ENCODE measurements at regions not wholly inside any gene's neighbourhood (a gene's known extent, or its start where the extent isn't known, plus 50 kb on each side); places are given as distances from the start of the nearest gene placed in this dataset.

GRCh38 chr5:45800331-45800730, 104.2 kb upstream of the HCN1 start (continued):
- TF ChIP-seq, protein P1, sequence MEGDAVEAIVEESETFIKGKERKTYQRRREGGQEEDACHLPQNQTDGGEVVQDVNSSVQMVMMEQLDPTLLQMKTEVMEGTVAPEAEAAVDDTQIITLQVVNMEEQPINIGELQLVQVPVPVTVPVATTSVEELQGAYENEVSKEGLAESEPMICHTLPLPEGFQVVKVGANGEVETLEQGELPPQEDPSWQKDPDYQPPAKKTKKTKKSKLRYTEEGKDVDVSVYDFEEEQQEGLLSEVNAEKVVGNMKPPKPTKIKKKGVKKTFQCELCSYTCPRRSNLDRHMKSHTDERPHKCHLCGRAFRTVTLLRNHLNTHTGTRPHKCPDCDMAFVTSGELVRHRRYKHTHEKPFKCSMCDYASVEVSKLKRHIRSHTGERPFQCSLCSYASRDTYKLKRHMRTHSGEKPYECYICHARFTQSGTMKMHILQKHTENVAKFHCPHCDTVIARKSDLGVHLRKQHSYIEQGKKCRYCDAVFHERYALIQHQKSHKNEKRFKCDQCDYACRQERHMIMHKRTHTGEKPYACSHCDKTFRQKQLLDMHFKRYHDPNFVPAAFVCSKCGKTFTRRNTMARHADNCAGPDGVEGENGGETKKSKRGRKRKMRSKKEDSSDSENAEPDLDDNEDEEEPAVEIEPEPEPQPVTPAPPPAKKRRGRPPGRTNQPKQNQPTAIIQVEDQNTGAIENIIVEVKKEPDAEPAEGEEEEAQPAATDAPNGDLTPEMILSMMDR (IDR thresholded peaks at IDR 0.05; ENCODE audit: control extremely low read depth in 1 of 3, insufficient read depth in 1 of 3, low read depth in 1 of 3, low read length in 3 of 3), result no peak
- TF ChIP-seq RFX5 (IDR thresholded peaks at IDR 0.05; ENCODE audit: borderline replicate concordance, low read depth, low read length) (no peak), SP1 (IDR thresholded peaks at IDR 0.05; ENCODE audit: low read depth, low read length) (no peak)
